ENCODE measurements at regions not wholly inside any gene's neighbourhood (a gene's known extent, or its start where the extent isn't known, plus 50 kb on each side); places are given as distances from the start of the nearest gene placed in this dataset.

- Histone ChIP-seq H3K9ac (ENCODE audit: extremely low read depth, low read length, poor library complexity, severe bottlenecking) (no peak overlapping the region), H3K4me1 (ENCODE audit: control insufficient read depth, insufficient read depth, low read length) (no peaks in the 10 kb centered on the region), H3K9me3 (ENCODE audit: control insufficient read depth, low read length) (no peaks in the 10 kb centered on the region), H3K27me3 (ENCODE audit: control insufficient read depth, insufficient read depth, low read length, poor library complexity, severe bottlenecking) (no peaks in the 10 kb centered on the region), H3K4me3 (ENCODE audit: low read length) (no peak overlapping the region), H3K36me3 (ENCODE audit: control insufficient read depth, insufficient read depth, low read length) (no peaks in the 10 kb centered on the region), H3K27ac (ENCODE audit: low read depth, low read length) (no peak overlapping the region)
- WGBS, 2 experiments (ENCODE audit: insufficient coverage in 1 of 2, insufficient read length in 1 of 2) = 80 to 85% methylated on average over 1 of the region's 1 CpG
- TF ChIP-seq, protein P1, sequence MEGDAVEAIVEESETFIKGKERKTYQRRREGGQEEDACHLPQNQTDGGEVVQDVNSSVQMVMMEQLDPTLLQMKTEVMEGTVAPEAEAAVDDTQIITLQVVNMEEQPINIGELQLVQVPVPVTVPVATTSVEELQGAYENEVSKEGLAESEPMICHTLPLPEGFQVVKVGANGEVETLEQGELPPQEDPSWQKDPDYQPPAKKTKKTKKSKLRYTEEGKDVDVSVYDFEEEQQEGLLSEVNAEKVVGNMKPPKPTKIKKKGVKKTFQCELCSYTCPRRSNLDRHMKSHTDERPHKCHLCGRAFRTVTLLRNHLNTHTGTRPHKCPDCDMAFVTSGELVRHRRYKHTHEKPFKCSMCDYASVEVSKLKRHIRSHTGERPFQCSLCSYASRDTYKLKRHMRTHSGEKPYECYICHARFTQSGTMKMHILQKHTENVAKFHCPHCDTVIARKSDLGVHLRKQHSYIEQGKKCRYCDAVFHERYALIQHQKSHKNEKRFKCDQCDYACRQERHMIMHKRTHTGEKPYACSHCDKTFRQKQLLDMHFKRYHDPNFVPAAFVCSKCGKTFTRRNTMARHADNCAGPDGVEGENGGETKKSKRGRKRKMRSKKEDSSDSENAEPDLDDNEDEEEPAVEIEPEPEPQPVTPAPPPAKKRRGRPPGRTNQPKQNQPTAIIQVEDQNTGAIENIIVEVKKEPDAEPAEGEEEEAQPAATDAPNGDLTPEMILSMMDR (conservative IDR thresholded peaks at IDR 0.05) = no peak
- Mint-ChIP-seq H3K9me3 (peaks cover 9% of the 10 kb centered on the region), H3K4me3 (no peak overlapping the region), H3K36me3 (ENCODE audit: low read depth) (no peaks in the 10 kb centered on the region), H3K27ac (no peak overlapping the region), H3K27me3 (ENCODE audit: insufficient read depth) (peaks cover 5% of the 10 kb centered on the region), H3K4me1 (no peaks in the 10 kb centered on the region)
- no peak for DNase-seq
These were observed 649.7 kb downstream of the PLPP3 start for GRCh38 chr1:55929652-55930051.

- Histone ChIP-seq H3K4me3 (ENCODE audit: low read length) (no peak overlapping the region), H3K36me3 (ENCODE audit: control insufficient read depth, insufficient read depth, low read length) (no peaks in the 10 kb centered on the region), H3K9ac (ENCODE audit: extremely low read depth, low read length, poor library complexity, severe bottlenecking) (no peak overlapping the region), H3K4me1 (ENCODE audit: control insufficient read depth, insufficient read depth, low read length) (no peaks in the 10 kb centered on the region), H3K9me3 (ENCODE audit: control insufficient read depth, low read length) (no peaks in the 10 kb centered on the region), H3K27me3 (ENCODE audit: control insufficient read depth, insufficient read depth, low read length, poor library complexity, severe bottlenecking) (no peaks in the 10 kb centered on the region), H3K27ac (ENCODE audit: low read depth, low read length) (no peak overlapping the region)
- Mint-ChIP-seq H3K4me1 (no peaks in the 10 kb centered on the region), H3K9me3 (no peaks in the 10 kb centered on the region), H3K27me3 (ENCODE audit: insufficient read depth) (peaks cover 5% of the 10 kb centered on the region), H3K4me3 (no peak overlapping the region), H3K36me3 (ENCODE audit: low read depth) (no peaks in the 10 kb centered on the region), H3K27ac (no peak overlapping the region)
- TF ChIP-seq, protein P1 (conservative IDR thresholded peaks at IDR 0.05) = no peak
- no peak for DNase-seq
- 87 to 100% methylated on average over 1 to 2 of the region's 2 CpGs for WGBS, 2 experiments (ENCODE audit: insufficient coverage in 1 of 2, insufficient read length in 1 of 2)
These were observed 650.8 kb downstream of the PLPP3 start for GRCh38 chr1:55928576-55928975.

DNA sequence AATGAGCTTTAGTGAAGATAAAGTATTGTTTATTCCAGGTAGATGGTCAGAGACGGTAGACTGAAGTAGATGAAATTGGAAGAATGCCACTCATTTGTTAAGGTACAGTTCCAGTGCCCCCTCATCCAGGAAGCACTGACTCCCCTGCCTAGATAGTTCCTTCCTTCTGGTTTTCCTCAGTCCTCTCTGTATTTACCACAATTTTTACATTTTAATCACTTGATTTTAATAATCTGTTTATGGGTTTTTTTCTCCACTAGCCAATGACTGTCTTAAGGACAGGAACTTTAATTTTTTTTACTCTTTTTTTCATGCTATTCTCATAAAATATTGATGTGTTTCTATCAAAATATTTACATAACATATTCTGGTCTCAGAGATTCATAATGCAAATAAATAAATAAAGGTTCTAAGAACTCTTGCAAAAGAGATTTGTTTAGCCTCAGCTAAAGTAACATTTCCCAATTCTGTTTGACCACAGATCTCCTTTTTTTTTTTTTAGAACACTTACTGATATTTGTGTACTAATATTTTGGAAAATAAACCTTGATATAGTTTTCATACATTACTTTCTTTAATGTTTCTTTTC, 651.6 kb downstream of the PLPP3 start:
- H3K9me3 ChIP-seq (ENCODE audit: control insufficient read depth, low read length) = no peaks in the 10 kb centered on the region
- no peak overlapping the region for H3K4me3 ChIP-seq (ENCODE audit: low read length)
- no peak overlapping the region for H3K27ac ChIP-seq (ENCODE audit: low read depth, low read length)
- WGBS, 2 experiments (ENCODE audit: insufficient coverage in 1 of 2, insufficient read length in 1 of 2) = 67 to 94% methylated on average over 1 of the region's 1 CpG
- H3K4me1 ChIP-seq (ENCODE audit: control insufficient read depth, insufficient read depth, low read length) = no peaks in the 10 kb centered on the region
- H3K27ac Mint-ChIP-seq = no peak overlapping the region
- H3K9ac ChIP-seq (ENCODE audit: extremely low read depth, low read length, poor library complexity, severe bottlenecking) = no peak overlapping the region
- no peak overlapping the region for H3K4me3 Mint-ChIP-seq
- no peaks in the 10 kb centered on the region for H3K27me3 ChIP-seq (ENCODE audit: control insufficient read depth, insufficient read depth, low read length, poor library complexity, severe bottlenecking)
- H3K27me3 Mint-ChIP-seq (ENCODE audit: insufficient read depth) = peaks cover 5% of the 10 kb centered on the region
- no peaks in the 10 kb centered on the region for H3K36me3 ChIP-seq (ENCODE audit: control insufficient read depth, insufficient read depth, low read length)
- no peaks in the 10 kb centered on the region for H3K36me3 Mint-ChIP-seq (ENCODE audit: low read depth)
- no peak for DNase-seq
- TF ChIP-seq, protein P1 (conservative IDR thresholded peaks at IDR 0.05) = no peak
- no peaks in the 10 kb centered on the region for H3K4me1 Mint-ChIP-seq
- H3K9me3 Mint-ChIP-seq = no peaks in the 10 kb centered on the region

Data from endodermal cell (in vitro differentiated cells).